Esophagus squamous epithelium (tissue), 4 donors: ENCODE measurements at regions not wholly inside any gene's neighbourhood (a gene's known extent, or its start where the extent isn't known, plus 50 kb on each side); places are given as distances from the start of the nearest gene placed in this dataset.

Experiments used
- POLR2A ChIP-seq, 4 donors: fragments of 450-650 bp; IDR thresholded peaks; one replicate each; pipeline ENCODE4 v1.6.1; 2017; ENCODE audit warnings: antibody characterized with exemption in 4 of 4, mild to moderate bottlenecking in 4 of 4, moderate library complexity in 3 of 4
- TF ChIP-seq, protein P1 (sequence below), 6 experiments: fragments of 450-650 bp in 4 of 6; fragments of 200-600 bp in 2 of 6; sonication (generic) in 2 of 6; IDR thresholded peaks; one replicate each; pipeline ENCODE4 v1.5.1; 2016 to 2019; ENCODE audit warnings: antibody characterized with exemption in 6 of 6, mild to moderate bottlenecking in 4 of 6, moderate library complexity in 4 of 6

DNA sequence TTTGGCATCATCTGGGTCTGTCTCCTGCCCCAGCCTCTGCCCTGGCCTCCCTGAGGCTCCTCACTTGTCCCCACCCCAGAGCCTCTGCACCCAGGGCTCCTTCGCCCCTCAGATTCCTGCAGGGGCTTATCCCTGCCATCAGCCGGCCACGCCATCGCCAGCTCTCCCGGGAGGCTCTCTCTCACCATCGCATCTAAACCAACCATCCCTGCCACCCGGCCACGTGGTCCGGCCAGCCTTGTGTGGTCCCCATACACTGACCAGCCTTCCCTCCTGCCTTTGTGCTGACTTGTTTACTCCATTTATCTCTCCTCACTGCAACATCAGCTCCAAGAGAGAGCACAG, 134.3 kb upstream of the IQSEC1 start:
- TF ChIP-seq, protein P1, sequence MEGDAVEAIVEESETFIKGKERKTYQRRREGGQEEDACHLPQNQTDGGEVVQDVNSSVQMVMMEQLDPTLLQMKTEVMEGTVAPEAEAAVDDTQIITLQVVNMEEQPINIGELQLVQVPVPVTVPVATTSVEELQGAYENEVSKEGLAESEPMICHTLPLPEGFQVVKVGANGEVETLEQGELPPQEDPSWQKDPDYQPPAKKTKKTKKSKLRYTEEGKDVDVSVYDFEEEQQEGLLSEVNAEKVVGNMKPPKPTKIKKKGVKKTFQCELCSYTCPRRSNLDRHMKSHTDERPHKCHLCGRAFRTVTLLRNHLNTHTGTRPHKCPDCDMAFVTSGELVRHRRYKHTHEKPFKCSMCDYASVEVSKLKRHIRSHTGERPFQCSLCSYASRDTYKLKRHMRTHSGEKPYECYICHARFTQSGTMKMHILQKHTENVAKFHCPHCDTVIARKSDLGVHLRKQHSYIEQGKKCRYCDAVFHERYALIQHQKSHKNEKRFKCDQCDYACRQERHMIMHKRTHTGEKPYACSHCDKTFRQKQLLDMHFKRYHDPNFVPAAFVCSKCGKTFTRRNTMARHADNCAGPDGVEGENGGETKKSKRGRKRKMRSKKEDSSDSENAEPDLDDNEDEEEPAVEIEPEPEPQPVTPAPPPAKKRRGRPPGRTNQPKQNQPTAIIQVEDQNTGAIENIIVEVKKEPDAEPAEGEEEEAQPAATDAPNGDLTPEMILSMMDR (IDR thresholded peaks at IDR 0.05), result no peak
- no peak for TF ChIP-seq POLR2A (IDR thresholded peaks at IDR 0.05)
